K562 (cell line): ENCODE measurements at regions not wholly inside any gene's neighbourhood (a gene's known extent, or its start where the extent isn't known, plus 50 kb on each side); places are given as distances from the start of the nearest gene placed in this dataset.
A peak's percentile ranks its signal among the peaks of the same experiment; 100 is the strongest.

ENCODE experiments used
- ATAC-seq: fragments of 200-7000 bp; cut with Tn5 transposase; 3 replicates; pipeline ENCODE4 v1.9.1; 2020; ENCODE audit warnings: moderate library complexity
- BruUV-seq: library from RNA; stranded (reverse); fragments of 400-500 nt; replicated peaks from 2 replicates; lab custom pipeline; 2021; lab: Mats Ljungman, UMichigan
- CTCF ChIA-PET: fragments of 300-600 bp; formaldehyde crosslinking; extraction: SDS; loops from one replicate; lab custom pipeline; 2021; ENCODE audit warnings: low intra/inter-chr PET ratio; lab: Yijun Ruan, JAX
- POLR2A ChIA-PET: fragments of 300-600, 350-650 bp; sonication (Branson Sonifier 250); formaldehyde crosslinking; extraction: SDS; loops from one replicate; lab custom pipeline; 2021; ENCODE audit warnings: antibody characterized with exemption, inconsistent platforms; lab: Yijun Ruan, JAX
- DNase-seq, 4 experiments: peaks; one replicate each; pipeline versions ENCODE4 v3.0.0 to v3.0.0-alpha.2; 2011 to 2018; ENCODE audit warnings: low spot score in 3 of 4, mixed read lengths in 3 of 4; ENCODE audit errors: extremely low read depth in 1 of 4
- FAIRE-seq: peaks from 2 replicates; lab custom pipeline; 2011; peaks lifted over from hg19 to GRCh38; lab: Jason Lieb, UNC
- H2AFZ ChIP-seq: 2 replicates; pipeline ENCODE4 v1.6.0; 2011; ENCODE audit warnings: low read depth, low read length, control low read depth, inconsistent platforms
- H3K27ac ChIP-seq: fragments of 200-600 bp; 3 replicates; pipeline ENCODE4 v1.8.0; 2011; ENCODE audit warnings: low read depth, mild to moderate bottlenecking, control low read depth, inconsistent platforms, low read length, moderate library complexity, mixed read lengths; ENCODE audit errors: extremely low read depth
- H3K27me3 ChIP-seq, 2 experiments: fragments of 300-600 bp in 1 of 2; 2 replicates in 1 of 2; 3 replicates in 1 of 2; pipeline versions ENCODE4 v1.6.0 to v1.8.0; 2011; ENCODE audit warnings: inconsistent platforms in 2 of 2, low read length in 2 of 2, mild to moderate bottlenecking in 1 of 2, mixed read lengths in 1 of 2, moderate library complexity in 1 of 2; ENCODE audit not compliant: control insufficient read depth in 2 of 2, insufficient read depth in 2 of 2
- H3K36me3 ChIP-seq: fragments of 300-600 bp; 3 replicates; pipeline ENCODE4 v1.8.0; 2011; ENCODE audit warnings: mild to moderate bottlenecking, low read length, inconsistent platforms; ENCODE audit not compliant: control insufficient read depth, insufficient read depth
- H3K4me1 ChIP-seq, 2 experiments: fragments of 200-600 bp in 1 of 2; replicated peaks in 1 of 2; 2 replicates in 1 of 2; 3 replicates in 1 of 2; pipeline versions ENCODE4 v1.5.1 to v1.8.0; 2011; ENCODE audit warnings: inconsistent platforms in 2 of 2, low read length in 2 of 2, mild to moderate bottlenecking in 1 of 2, mixed read lengths in 1 of 2, moderate library complexity in 1 of 2; ENCODE audit not compliant: control insufficient read depth in 2 of 2, insufficient read depth in 2 of 2
- H3K4me2 ChIP-seq: 2 replicates; pipeline ENCODE4 v1.6.1; 2011; ENCODE audit warnings: low read length, control low read depth, inconsistent platforms, mixed read lengths; ENCODE audit not compliant: insufficient read depth
- H3K4me3 ChIP-seq: fragments of 200-600 bp; sonication (generic), shearing (Covaris generic); 2 replicates; pipeline ENCODE4 v1.5.1; 2016; ENCODE audit warnings: control low read depth, inconsistent platforms
- H3K79me2 ChIP-seq: fragments of 200-600 bp; 3 replicates; pipeline ENCODE4 v1.8.0; 2011; ENCODE audit warnings: low read length, inconsistent platforms; ENCODE audit not compliant: control insufficient read depth, insufficient read depth
- H3K9ac ChIP-seq, 2 experiments: 2 replicates each; pipeline versions ENCODE4 v1.6.0 to v1.6.1; 2011; ENCODE audit warnings: low read depth in 2 of 2, low read length in 2 of 2, control low read depth in 1 of 2, inconsistent platforms in 1 of 2, mild to moderate bottlenecking in 1 of 2, mixed read lengths in 1 of 2; ENCODE audit not compliant: insufficient read depth in 1 of 2
- H3K9me1 ChIP-seq: one replicate; pipeline ENCODE4 v1.6.0; 2011; ENCODE audit warnings: inconsistent platforms, mild to moderate bottlenecking, low read length, moderate library complexity; ENCODE audit not compliant: control insufficient read depth, insufficient read depth
- H3K9me3 ChIP-seq: replicated peaks from 2 replicates; pipeline ENCODE4 v1.5.1; 2011; ENCODE audit warnings: low read depth, low read length, inconsistent platforms; ENCODE audit not compliant: control insufficient read depth, insufficient read depth
- H4K20me1 ChIP-seq: replicated peaks from 2 replicates; pipeline ENCODE4 v1.6.1; 2011; ENCODE audit warnings: low read length, inconsistent platforms, mixed read lengths; ENCODE audit not compliant: control insufficient read depth, insufficient read depth
- ARHGAP35 ChIP-seq: fragments of 450-650 bp; IDR thresholded peaks from 2 replicates; pipeline ENCODE4 v1.6.1; 2018; ENCODE audit not compliant: partially characterized antibody
- ARID1B ChIP-seq: fragments of 450-650 bp; IDR thresholded peaks from 2 replicates; pipeline ENCODE4 v1.6.1; 2016; ENCODE audit warnings: antibody characterized with exemption, mild to moderate bottlenecking, inconsistent platforms
- CHAMP1 ChIP-seq: fragments of 450-650 bp; IDR thresholded peaks from 2 replicates; pipeline ENCODE4 v1.6.1; 2016; ENCODE audit warnings: mild to moderate bottlenecking
- EGR1 ChIP-seq: fragments of 450-650 bp; conservative IDR thresholded peaks from 2 replicates; pipeline ENCODE4 v1.6.1; 2017; ENCODE audit warnings: mild to moderate bottlenecking
- HIVEP1 ChIP-seq: fragments of 250-450 bp; sonication (Bioruptor Pico); IDR thresholded peaks from 2 replicates; pipeline ENCODE4 v1.4.0; 2020; ENCODE audit warnings: mild to moderate bottlenecking
- HNRNPLL ChIP-seq: fragments of 200-400 bp; formaldehyde crosslinking; IDR thresholded peaks from 2 replicates; pipeline ENCODE4 v1.6.1; 2017; ENCODE audit warnings: low read length, low read depth, mild to moderate bottlenecking; ENCODE audit not compliant: poor library complexity, severe bottlenecking
- JUND ChIP-seq, 2 experiments: IDR thresholded peaks; 2 replicates in 1 of 2; 3 replicates in 1 of 2; pipeline ENCODE4 v1.6.1; 2011; ENCODE audit warnings: borderline replicate concordance in 2 of 2, low read depth in 2 of 2, low read length in 2 of 2, improper control_type of control experiment in 1 of 2, missing biosample characterization in 1 of 2, missing genetic modification characterization in 1 of 2, missing genetic modification reagents in 1 of 2
- KLF1 ChIP-seq: fragments of 450-650 bp; IDR thresholded peaks from 2 replicates; pipeline ENCODE4 v1.6.1; 2016; ENCODE audit warnings: missing genetic modification characterization, missing compliant biosample characterization
- MBD1 ChIP-seq: fragments of 250-450 bp; sonication (Bioruptor Pico); IDR thresholded peaks from 2 replicates; pipeline ENCODE4 v1.8.0; 2022; ENCODE audit warnings: inconsistent platforms
- NEUROD1 ChIP-seq: fragments of 150-350 bp; IDR thresholded peaks from 2 replicates; pipeline ENCODE4 v1.6.1; 2014; ENCODE audit warnings: borderline replicate concordance, low read length, low read depth; ENCODE audit not compliant: partially characterized antibody
- RFX5 ChIP-seq: IDR thresholded peaks from 2 replicates; pipeline ENCODE4 v1.6.1; 2011; ENCODE audit warnings: low read depth, mild to moderate bottlenecking, improper control_type of control experiment, low read length
- SRF ChIP-seq, 2 experiments: fragments of 250-450, 450-650 bp in 1 of 2; sonication (Bioruptor Pico) in 1 of 2; sonication (generic) in 1 of 2; formaldehyde crosslinking; IDR thresholded peaks; 2 replicates each; pipeline versions ENCODE4 v1.5.0 to v1.5.1; 2020 to 2022; ENCODE audit warnings: mild to moderate bottlenecking in 1 of 2, missing genetic modification reagents in 1 of 2
- STAT5A ChIP-seq: IDR thresholded peaks from 2 replicates; pipeline ENCODE4 v1.6.1; 2012; ENCODE audit warnings: low read length, inconsistent platforms, borderline replicate concordance
- TCF7 ChIP-seq: sonication (generic); IDR thresholded peaks from 2 replicates; pipeline ENCODE4 v1.6.1; 2016; ENCODE audit warnings: antibody characterized with exemption, borderline replicate concordance
- ZBTB17 ChIP-seq: fragments of 450-650 bp; formaldehyde crosslinking; IDR thresholded peaks from 2 replicates; pipeline ENCODE4 v1.4.0; 2020; ENCODE audit warnings: mild to moderate bottlenecking
- ZNF124 ChIP-seq: sonication (generic); formaldehyde crosslinking; IDR thresholded peaks from 2 replicates; pipeline ENCODE4 v1.8.1; 2022; ENCODE audit warnings: missing genetic modification reagents
- ZNF3 ChIP-seq: fragments of 250-450 bp; sonication (Bioruptor Pico); IDR thresholded peaks from 2 replicates; pipeline ENCODE4 v1.5.0; 2021; ENCODE audit warnings: mild to moderate bottlenecking, moderate library complexity
- ZNF347 ChIP-seq: fragments of 450-650 bp; formaldehyde crosslinking; IDR thresholded peaks from 2 replicates; pipeline ENCODE4 v1.4.0; 2020; ENCODE audit warnings: low read depth, mild to moderate bottlenecking, moderate library complexity
- whole genome bisulfite sequencing: fragments of 100-300 bp; shearing (Covaris generic); methylation state at CpG from one replicate; pipeline ENCODE4 v1.1.6; 2016; ENCODE audit warnings: low coverage, mixed read lengths; ENCODE audit not compliant: insufficient coverage; ENCODE audit errors: missing lambda C conversion rate; 5-methylcytosine and 5-hydroxymethylcytosine counted together
- in situ Hi-C: fragments of 300-500 bp; cut with MboI; formaldehyde crosslinking; loops from 4 replicates; pipeline ENCODE4 v1.15.0; 2018; ENCODE audit warnings: inconsistent platforms, mixed read lengths
- intact Hi-C: fragments of 100-400 bp; cut with micrococcal nuclease; formaldehyde crosslinking; loops from 2 replicates; pipeline ENCODE4 v1.14.2; 2022

- Histone ChIP-seq H3K4me2 (no peak overlapping the region), H3K9me3 (no peaks in the 10 kb centered on the region), H3K4me1 (peaks cover 0 to 7% of the 10 kb centered on the region in 2 experiments; a peak in 2 of 5 replicates), H4K20me1 (no peaks in the 10 kb centered on the region), H3K4me3 (no peak overlapping the region), H2AFZ (no peak overlapping the region), H3K27me3 (peaks cover 2 to 24% of the 10 kb centered on the region in 2 experiments; a peak in 3 of 5 replicates), H3K36me3 (no peaks in the 10 kb centered on the region), H3K9me1 (no peaks in the 10 kb centered on the region), H3K9ac (no peak overlapping the region), H3K79me2 (no peaks in the 10 kb centered on the region), H3K27ac (no peak overlapping the region)
- 1% methylated on average over 10 of the region's 10 CpGs for WGBS
- ChIA-PET CTCF (no interaction called here), POLR2A (no interaction called here)
- in situ Hi-C loops, result no loop called here
- intact Hi-C loops, result no loop called here
- ATAC-seq (no peak), FAIRE-seq (no peak), DNase-seq (peak in 1 of 4 experiments; percentile 13)
- no TSS peak for BruUV-seq
- TF ChIP-seq ARHGAP35 (no peak), RFX5 (no peak), ZNF347 (CRISPR knock-in tag) (no peak), ZBTB17 (peak; percentile 48; the same call in 1 of the 2 replicates), EGR1 (peak; percentile 43), SRF (CRISPR knock-in tag; IDR thresholded peaks at IDR 0.05) (peak in 1 of 2 experiments; percentile 85; a peak in 2 of 4 replicates), JUND (IDR thresholded peaks at IDR 0.05; ENCODE audit: borderline replicate concordance, low read depth, low read length) (no peak), JUND (tag; IDR thresholded peaks at IDR 0.05; ENCODE audit: borderline replicate concordance, low read depth, low read length) (no peak), ZNF124 (CRISPR knock-in tag) (no peak), ARID1B (no peak), MBD1 (CRISPR knock-in tag) (no peak), NEUROD1 (no peak), ZNF3 (CRISPR knock-in tag) (no peak), HIVEP1 (CRISPR knock-in tag) (no peak), STAT5A (peak; percentile 33; the same call in 1 of the 2 replicates), HNRNPLL (no peak), KLF1 (tag) (no peak), TCF7 (no peak), CHAMP1 (no peak)
Observed at GRCh38 chr12:25883026-25883916, 75.2 kb upstream of the RASSF8 start.
